ENCODE measurements at regions not wholly inside any gene's neighbourhood (a gene's known extent, or its start where the extent isn't known, plus 50 kb on each side); places are given as distances from the start of the nearest gene placed in this dataset.

DNA sequence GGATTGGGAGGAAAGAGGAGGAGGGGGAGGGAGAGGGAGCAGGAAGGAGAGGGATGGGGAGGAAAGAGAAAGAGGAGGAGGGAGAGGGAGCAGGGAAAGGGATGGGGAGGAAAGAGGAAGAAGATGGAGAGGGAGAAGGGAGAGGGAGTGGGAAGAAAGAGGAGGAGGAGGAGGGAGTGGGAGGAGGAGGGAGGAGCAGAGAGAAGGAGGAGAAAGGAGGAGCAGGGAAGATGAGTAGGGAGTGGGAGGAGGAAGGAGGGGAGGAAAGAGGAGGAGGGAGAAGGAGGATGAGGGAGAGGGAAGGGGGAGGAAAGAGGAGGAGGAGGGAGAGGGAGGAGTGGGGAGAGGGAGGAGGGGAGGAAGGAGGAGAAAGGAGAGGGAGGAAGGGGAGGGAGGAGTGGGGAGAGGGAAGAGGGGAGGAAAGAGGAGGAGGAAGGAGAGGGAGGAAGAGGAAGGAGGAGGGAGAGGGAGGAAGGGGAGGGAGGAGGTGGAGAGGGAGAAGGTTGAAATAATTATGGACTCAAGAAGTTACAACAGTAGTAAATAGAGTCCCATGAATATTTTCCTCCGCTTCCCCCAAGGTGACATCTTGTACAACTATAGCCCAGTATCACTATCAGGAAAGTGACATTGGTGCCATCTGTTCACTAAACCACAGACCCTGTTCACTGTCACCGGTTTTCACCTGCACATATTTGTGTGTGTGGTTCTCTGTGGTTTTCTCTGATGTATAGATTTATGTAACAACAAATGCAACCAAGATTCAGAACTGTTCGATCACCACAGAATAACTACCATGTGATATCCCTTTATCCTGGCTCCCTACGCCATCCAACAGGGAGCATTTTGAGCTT lies 325.3 kb upstream of the EEF2KMT start:
- no peak for ATAC-seq (ENCODE audit: insufficient read depth, low FRiP score)
- H3K27me3 ChIP-seq (ENCODE audit: control insufficient read depth in 3 of 3, insufficient read depth in 3 of 3, low read length in 2 of 3) = no peaks in the 10 kb centered on the region
- no peak overlapping the region for H3K4me3 ChIP-seq
- WGBS, 2 donors = 81 to 84% methylated on average over 4 of the region's 4 CpGs
- peaks cover 0 to 1% (median 0%) of the 10 kb centered on the region in 4 donors for H3K9me3 ChIP-seq (ENCODE audit: control insufficient read depth in 4 of 4, insufficient read depth in 3 of 4, low read length in 3 of 4)
- H3K27ac ChIP-seq (ENCODE audit: low read depth in 1 of 2, low read length in 1 of 2) = no peak overlapping the region
- no peak overlapping the region for H3K9ac ChIP-seq (ENCODE audit: insufficient read depth in 1 of 2, low read length in 2 of 2)
- no peak for DNase-seq
- H3K36me3 ChIP-seq (ENCODE audit: control insufficient read depth in 4 of 4, insufficient read depth in 4 of 4, low read length in 4 of 4) = no peaks in the 10 kb centered on the region
- H3K4me1 ChIP-seq (ENCODE audit: control insufficient read depth in 5 of 5, insufficient read depth in 5 of 5, low read length in 5 of 5) = no peaks in the 10 kb centered on the region
- TF ChIP-seq, protein P1, sequence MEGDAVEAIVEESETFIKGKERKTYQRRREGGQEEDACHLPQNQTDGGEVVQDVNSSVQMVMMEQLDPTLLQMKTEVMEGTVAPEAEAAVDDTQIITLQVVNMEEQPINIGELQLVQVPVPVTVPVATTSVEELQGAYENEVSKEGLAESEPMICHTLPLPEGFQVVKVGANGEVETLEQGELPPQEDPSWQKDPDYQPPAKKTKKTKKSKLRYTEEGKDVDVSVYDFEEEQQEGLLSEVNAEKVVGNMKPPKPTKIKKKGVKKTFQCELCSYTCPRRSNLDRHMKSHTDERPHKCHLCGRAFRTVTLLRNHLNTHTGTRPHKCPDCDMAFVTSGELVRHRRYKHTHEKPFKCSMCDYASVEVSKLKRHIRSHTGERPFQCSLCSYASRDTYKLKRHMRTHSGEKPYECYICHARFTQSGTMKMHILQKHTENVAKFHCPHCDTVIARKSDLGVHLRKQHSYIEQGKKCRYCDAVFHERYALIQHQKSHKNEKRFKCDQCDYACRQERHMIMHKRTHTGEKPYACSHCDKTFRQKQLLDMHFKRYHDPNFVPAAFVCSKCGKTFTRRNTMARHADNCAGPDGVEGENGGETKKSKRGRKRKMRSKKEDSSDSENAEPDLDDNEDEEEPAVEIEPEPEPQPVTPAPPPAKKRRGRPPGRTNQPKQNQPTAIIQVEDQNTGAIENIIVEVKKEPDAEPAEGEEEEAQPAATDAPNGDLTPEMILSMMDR (IDR thresholded peaks at IDR 0.05; ENCODE audit: control extremely low read depth, extremely low read depth) = no peak

DNA sequence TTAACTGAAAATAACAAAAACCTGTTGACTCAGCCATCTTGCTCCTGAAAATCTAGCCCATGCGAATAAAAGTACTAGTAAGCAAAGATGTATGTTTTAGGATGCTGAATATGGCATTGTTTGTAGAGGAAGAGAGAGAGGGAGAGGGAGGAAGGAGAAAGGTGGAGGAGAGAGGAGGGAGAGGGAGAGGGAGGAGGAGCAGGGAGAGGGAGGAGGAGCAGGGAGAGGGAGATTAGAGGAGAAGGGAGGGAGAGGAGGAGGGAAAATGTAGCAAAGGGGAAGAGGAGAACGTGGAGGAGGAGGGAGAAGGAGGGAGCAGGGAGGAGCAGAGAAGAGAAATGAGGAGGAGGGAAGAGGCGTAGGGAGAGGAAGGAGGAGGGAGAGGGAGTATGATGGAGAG lies 324.5 kb upstream of the EEF2KMT start:
- DNase-seq (no peak), ATAC-seq (ENCODE audit: insufficient read depth, low FRiP score) (no peak)
- Histone ChIP-seq H3K27ac (ENCODE audit: low read depth in 1 of 2, low read length in 1 of 2) (no peak overlapping the region), H3K9ac (ENCODE audit: insufficient read depth in 1 of 2, low read length in 2 of 2) (no peak overlapping the region), H3K9me3 (ENCODE audit: control insufficient read depth in 4 of 4, insufficient read depth in 3 of 4, low read length in 3 of 4) (peaks cover 0 to 1% (median 0%) of the 10 kb centered on the region in 4 donors), H3K4me1 (ENCODE audit: control insufficient read depth in 5 of 5, insufficient read depth in 5 of 5, low read length in 5 of 5) (no peaks in the 10 kb centered on the region), H3K36me3 (ENCODE audit: control insufficient read depth in 4 of 4, insufficient read depth in 4 of 4, low read length in 4 of 4) (no peaks in the 10 kb centered on the region), H3K4me3 (no peak overlapping the region), H3K27me3 (ENCODE audit: control insufficient read depth in 3 of 3, insufficient read depth in 3 of 3, low read length in 2 of 3) (no peaks in the 10 kb centered on the region)
- TF ChIP-seq, protein P1 (IDR thresholded peaks at IDR 0.05; ENCODE audit: control extremely low read depth, extremely low read depth) = no peak
- WGBS, 2 donors = 43 to 49% methylated on average over 3 of the region's 3 CpGs

DNA sequence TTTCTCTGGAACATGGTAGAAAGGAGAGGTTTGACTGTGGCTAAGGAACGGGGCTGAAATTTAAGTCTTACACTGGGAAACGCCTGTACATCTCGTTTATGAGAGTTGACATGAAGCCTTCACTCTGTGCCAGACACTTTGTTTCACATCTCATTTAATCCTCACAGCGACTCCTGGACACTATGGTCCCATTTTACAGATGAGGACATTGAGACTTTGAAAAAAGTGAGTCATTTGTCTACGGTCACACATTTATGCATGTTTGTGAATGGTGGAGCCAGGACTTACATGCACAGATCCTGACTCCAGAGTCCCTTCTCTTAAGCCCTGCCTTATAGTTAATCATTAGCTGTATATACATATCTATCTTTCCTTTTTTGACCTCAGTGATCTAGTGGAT lies 318.4 kb upstream of the EEF2KMT start:
- DNase-seq (no peak), ATAC-seq (ENCODE audit: insufficient read depth, low FRiP score) (no peak)
- WGBS, 2 donors = 71 to 73% methylated on average over 5 of the region's 5 CpGs
- Histone ChIP-seq H3K4me3 (no peak overlapping the region), H3K9me3 (ENCODE audit: control insufficient read depth in 4 of 4, insufficient read depth in 3 of 4, low read length in 3 of 4) (peaks cover 0 to 5% (median 2%) of the 10 kb centered on the region in 4 donors), H3K27me3 (ENCODE audit: control insufficient read depth in 3 of 3, insufficient read depth in 3 of 3, low read length in 2 of 3) (peaks cover 0 to 5% (median 0%) of the 10 kb centered on the region in 3 donors), H3K27ac (ENCODE audit: low read depth in 1 of 2, low read length in 1 of 2) (no peak overlapping the region), H3K9ac (ENCODE audit: insufficient read depth in 1 of 2, low read length in 2 of 2) (no peak overlapping the region), H3K36me3 (ENCODE audit: control insufficient read depth in 4 of 4, insufficient read depth in 4 of 4, low read length in 4 of 4) (no peaks in the 10 kb centered on the region), H3K4me1 (ENCODE audit: control insufficient read depth in 5 of 5, insufficient read depth in 5 of 5, low read length in 5 of 5) (no peaks in the 10 kb centered on the region)
- TF ChIP-seq, protein P1 (IDR thresholded peaks at IDR 0.05; ENCODE audit: control extremely low read depth, extremely low read depth) = no peak

Data from lung (tissue), 11 donors.